H1 (cell line): ENCODE measurements at regions not wholly inside any gene's neighbourhood (a gene's known extent, or its start where the extent isn't known, plus 50 kb on each side); places are given as distances from the start of the nearest gene placed in this dataset.
A peak's percentile ranks its signal among the peaks of the same experiment; 100 is the strongest.

Experiments used
- CTCF ChIA-PET: fragments of 300-600 bp; sonication (Branson Sonifier 250); formaldehyde crosslinking; loops from one replicate; lab custom pipeline; 2021; ENCODE audit not compliant: partially characterized antibody; lab: Charles Lee
- POLR2A ChIA-PET: fragments of 300-600 bp; sonication (Branson Sonifier 250); formaldehyde crosslinking; loops from one replicate; lab custom pipeline; 2021; ENCODE audit warnings: inconsistent platforms; ENCODE audit not compliant: partially characterized antibody; lab: Charles Lee
- DNase-seq, 2 experiments: peaks; one replicate each; pipeline versions ENCODE4 v3.0.0 to v3.0.0-alpha.2; 2010 to 2022; ENCODE audit warnings: low spot score in 2 of 2, low read depth in 1 of 2, mixed read lengths in 1 of 2
- FAIRE-seq: peaks from 2 replicates; lab custom pipeline; 2011; peaks lifted over from hg19 to GRCh38; lab: Jason Lieb, UNC
- H2AFZ ChIP-seq: 2 replicates; pipeline ENCODE4 v1.8.1; 2012; ENCODE audit warnings: low read length, inconsistent platforms
- H2AK5ac ChIP-seq: 2 replicates; pipeline ENCODE4 v1.6.1; 2013; ENCODE audit warnings: low read depth, low read length
- H2BK120ac ChIP-seq: replicated peaks from 2 replicates; pipeline ENCODE3; 2013; ENCODE audit warnings: low read depth, low read length, inconsistent platforms
- H2BK12ac ChIP-seq: 2 replicates; pipeline ENCODE4 v1.6.1; 2013; ENCODE audit warnings: low read depth, low read length
- H2BK15ac ChIP-seq: 2 replicates; pipeline ENCODE4 v1.6.1; 2013; ENCODE audit warnings: low read length
- H2BK20ac ChIP-seq: 2 replicates; pipeline ENCODE4 v1.6.1; 2013; ENCODE audit warnings: low read length
- H2BK5ac ChIP-seq: 2 replicates; pipeline ENCODE4 v1.6.1; 2013; ENCODE audit warnings: low read depth, low read length
- H3K14ac ChIP-seq: 2 replicates; pipeline ENCODE4 v1.6.1; 2013; ENCODE audit warnings: inconsistent platforms; ENCODE audit not compliant: insufficient read length
- H3K18ac ChIP-seq: 2 replicates; pipeline ENCODE4 v1.6.1; 2013; ENCODE audit warnings: low read length; ENCODE audit errors: extremely low read depth
- H3K23ac ChIP-seq: 2 replicates; pipeline ENCODE4 v1.6.1; 2013; ENCODE audit warnings: inconsistent platforms; ENCODE audit not compliant: insufficient read length
- H3K23me2 ChIP-seq: 2 replicates; pipeline ENCODE4 v1.6.1; 2013; ENCODE audit warnings: low read depth, low read length
- H3K27ac ChIP-seq: 2 replicates; pipeline ENCODE4 v1.6.1; 2011; ENCODE audit warnings: low read depth, low read length, inconsistent platforms
- H3K27me3 ChIP-seq, 4 experiments: replicated peaks in 1 of 4; 1 replicate in 1 of 4; 2 replicates in 3 of 4; pipeline versions ENCODE4 v1.6.1 to v1.8.1; 2011 to 2013; ENCODE audit warnings: low read length in 3 of 4, mild to moderate bottlenecking in 3 of 4, inconsistent platforms in 2 of 4, mixed read lengths in 2 of 4, moderate library complexity in 1 of 4; ENCODE audit not compliant: control insufficient read depth in 3 of 4, insufficient read depth in 3 of 4; ENCODE audit errors: extremely low read depth in 1 of 4
- H3K36me3 ChIP-seq, 4 experiments: 2 replicates each; pipeline versions ENCODE4 v1.6.1 to v1.8.1; 2011 to 2013; ENCODE audit warnings: mild to moderate bottlenecking in 4 of 4, low read length in 3 of 4, moderate library complexity in 2 of 4, control low read depth in 1 of 4, inconsistent platforms in 1 of 4; ENCODE audit not compliant: insufficient read depth in 4 of 4, control insufficient read depth in 2 of 4
- H3K4ac ChIP-seq: replicated peaks from 2 replicates; pipeline ENCODE3; 2013; ENCODE audit warnings: low read length, low read depth, mixed read lengths, inconsistent platforms; ENCODE audit not compliant: insufficient read length
- H3K4me1 ChIP-seq, 4 experiments: replicated peaks in 1 of 4; 1 replicate in 1 of 4; 2 replicates in 3 of 4; pipeline versions ENCODE4 v1.6.1 to v1.8.1; 2011 to 2013; ENCODE audit warnings: low read length in 3 of 4, inconsistent platforms in 2 of 4, mixed read lengths in 1 of 4; ENCODE audit not compliant: insufficient read depth in 4 of 4, control insufficient read depth in 3 of 4
- H3K4me2 ChIP-seq, 2 experiments: 2 replicates each; pipeline versions ENCODE4 v1.6.1 to v1.8.1; 2011 to 2013; ENCODE audit warnings: low read depth in 2 of 2, low read length in 2 of 2, control low read depth in 1 of 2, inconsistent platforms in 1 of 2, mild to moderate bottlenecking in 1 of 2; ENCODE audit not compliant: insufficient read depth in 1 of 2
- H3K4me3 ChIP-seq, 4 experiments: fragments of 200-600, 300-600 bp in 1 of 4; sonication (generic), shearing (Covaris generic), sonication (Bioruptor Twin) in 1 of 4; 2 replicates each; pipeline versions ENCODE4 v1.5.1 to v1.8.1; 2011 to 2016; ENCODE audit warnings: low read length in 4 of 4, low read depth in 3 of 4, control low read depth in 2 of 4, inconsistent platforms in 2 of 4, mild to moderate bottlenecking in 2 of 4, mixed read lengths in 1 of 4, moderate library complexity in 1 of 4; ENCODE audit not compliant: insufficient read depth in 2 of 4; ENCODE audit errors: extremely low read depth in 1 of 4
- H3K56ac ChIP-seq: replicated peaks from 2 replicates; pipeline ENCODE3; 2013; ENCODE audit warnings: low read depth, mild to moderate bottlenecking, mixed read lengths, low read length, inconsistent platforms; ENCODE audit not compliant: insufficient read length
- H3K79me1 ChIP-seq: 2 replicates; pipeline ENCODE4 v1.6.1; 2013; ENCODE audit warnings: low read depth, low read length, control low read depth
- H3K79me2 ChIP-seq, 2 experiments: 2 replicates each; pipeline versions ENCODE4 v1.6.1 to v1.8.1; 2012 to 2013; ENCODE audit warnings: low read length in 2 of 2, mild to moderate bottlenecking in 2 of 2, inconsistent platforms in 1 of 2; ENCODE audit not compliant: insufficient read depth in 2 of 2, control insufficient read depth in 1 of 2
- H3K9ac ChIP-seq, 4 experiments: replicated peaks in 1 of 4; 1 replicate in 1 of 4; 2 replicates in 3 of 4; pipeline versions ENCODE4 v1.6.1 to v1.8.1; 2011 to 2013; ENCODE audit warnings: low read depth in 3 of 4, low read length in 3 of 4, control low read depth in 2 of 4, mild to moderate bottlenecking in 2 of 4, moderate library complexity in 2 of 4, inconsistent platforms in 1 of 4; ENCODE audit errors: extremely low read depth in 1 of 4
- H3K9me3 ChIP-seq, 2 experiments: 2 replicates each; pipeline versions ENCODE4 v1.6.1 to v1.8.1; 2012 to 2013; ENCODE audit warnings: mild to moderate bottlenecking in 2 of 2, moderate library complexity in 2 of 2, control low read depth in 1 of 2, inconsistent platforms in 1 of 2, low read depth in 1 of 2, low read length in 1 of 2, mixed read lengths in 1 of 2; ENCODE audit not compliant: insufficient read depth in 2 of 2
- H4K20me1 ChIP-seq, 2 experiments: replicated peaks in 1 of 2; 2 replicates each; pipeline versions ENCODE3 to v1.8.1; 2011 to 2013; ENCODE audit warnings: inconsistent platforms in 2 of 2, low read length in 2 of 2, mild to moderate bottlenecking in 1 of 2; ENCODE audit not compliant: insufficient read depth in 2 of 2, control insufficient read depth in 1 of 2
- H4K5ac ChIP-seq: 2 replicates; pipeline ENCODE4 v1.6.1; 2013; ENCODE audit warnings: low read length, low read depth, mixed read lengths, inconsistent platforms; ENCODE audit not compliant: insufficient read length
- H4K8ac ChIP-seq: 2 replicates; pipeline ENCODE4 v1.8.0; 2013; ENCODE audit warnings: mild to moderate bottlenecking, moderate library complexity, low read length, inconsistent platforms; ENCODE audit not compliant: insufficient read depth; ENCODE audit errors: extremely low read depth
- H4K91ac ChIP-seq: replicated peaks from 2 replicates; pipeline ENCODE3; 2013; ENCODE audit warnings: low read length, mixed read lengths, inconsistent platforms; ENCODE audit not compliant: insufficient read length
- TBP ChIP-seq: IDR thresholded peaks from 2 replicates; pipeline ENCODE4 v1.6.1; 2011; ENCODE audit warnings: low read depth, low read length, improper control_type of control experiment
- whole genome bisulfite sequencing, 2 experiments: shearing (Covaris generic) in 1 of 2; methylation state at CpG; one replicate each; pipeline versions ENCODE4 v1.1.6 to v1.1.7; 2013 to 2015; ENCODE audit warnings: low lambda C conversion rate in 2 of 2, mixed read lengths in 2 of 2, inconsistent platforms in 1 of 2, low coverage in 1 of 2, missing lambda C conversion rate in 1 of 2; ENCODE audit not compliant: insufficient replicate concordance in 2 of 2, insufficient coverage in 1 of 2, insufficient read length in 1 of 2; ENCODE audit errors: extremely low coverage in 1 of 2, missing lambda C conversion rate in 1 of 2; 5-methylcytosine and 5-hydroxymethylcytosine counted together
- TF ChIP-seq, protein P1 (sequence below): IDR thresholded peaks from 2 replicates; pipeline ENCODE4 v1.6.1; 2012; ENCODE audit warnings: low read length, inconsistent platforms

DNA sequence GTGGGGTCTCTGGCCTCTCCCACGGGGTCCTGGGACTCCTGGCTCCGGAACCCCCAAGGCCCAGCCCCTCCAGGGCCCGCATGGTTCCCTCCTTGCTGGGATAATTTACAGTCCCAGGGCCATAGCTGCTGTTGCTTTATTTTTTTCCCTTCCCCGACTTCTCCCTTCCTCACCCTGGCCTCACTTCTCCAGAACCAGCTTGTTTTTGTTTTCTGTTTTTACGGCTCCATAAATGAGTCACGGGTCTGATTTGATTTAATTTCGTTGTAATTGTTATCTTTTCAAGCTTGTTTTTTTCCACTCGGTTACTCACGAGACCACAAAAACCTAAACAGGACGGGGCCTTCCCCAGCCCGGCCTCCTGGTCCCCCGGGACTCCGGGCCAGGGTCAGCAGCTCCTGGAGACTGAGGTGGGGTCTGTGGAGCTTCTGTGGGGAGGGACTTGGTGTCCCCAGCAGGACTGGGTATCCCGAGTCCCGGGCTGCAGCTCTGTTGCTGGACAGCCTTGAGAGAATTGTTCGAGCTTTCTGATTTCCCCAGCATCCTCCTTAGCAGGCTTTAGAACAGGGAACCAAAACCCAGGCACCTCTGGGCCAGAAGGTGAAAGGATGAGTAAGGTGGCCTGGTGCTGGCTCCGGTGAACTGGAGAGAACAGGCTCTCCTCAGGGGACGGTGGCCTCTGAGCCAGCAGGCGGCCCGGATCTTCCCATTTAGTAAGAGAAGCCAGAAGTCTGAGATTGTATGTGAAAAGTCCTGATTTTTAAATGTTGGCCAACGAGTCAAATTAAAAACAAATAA is 94.9 kb downstream of the CEBPB start:
- no peak overlapping the region for H2BK15ac ChIP-seq
- H2BK20ac ChIP-seq = no peak overlapping the region
- H3K14ac ChIP-seq = no peak overlapping the region
- ChIA-PET CTCF (interaction anchor here (0.7 to 7.4 kb wide), 13 partner anchors 9 to 290 kb away, joined by 3 to 61 read pairs (median 4); no protein-coding TSS in a partner anchor), POLR2A (interaction anchor here (1.4 to 2.5 kb wide), 2 partner anchors 11 to 94 kb away, joined by 4 to 7 read pairs; no protein-coding TSS in a partner anchor)
- no peak for DNase-seq
- TF ChIP-seq, protein P1, sequence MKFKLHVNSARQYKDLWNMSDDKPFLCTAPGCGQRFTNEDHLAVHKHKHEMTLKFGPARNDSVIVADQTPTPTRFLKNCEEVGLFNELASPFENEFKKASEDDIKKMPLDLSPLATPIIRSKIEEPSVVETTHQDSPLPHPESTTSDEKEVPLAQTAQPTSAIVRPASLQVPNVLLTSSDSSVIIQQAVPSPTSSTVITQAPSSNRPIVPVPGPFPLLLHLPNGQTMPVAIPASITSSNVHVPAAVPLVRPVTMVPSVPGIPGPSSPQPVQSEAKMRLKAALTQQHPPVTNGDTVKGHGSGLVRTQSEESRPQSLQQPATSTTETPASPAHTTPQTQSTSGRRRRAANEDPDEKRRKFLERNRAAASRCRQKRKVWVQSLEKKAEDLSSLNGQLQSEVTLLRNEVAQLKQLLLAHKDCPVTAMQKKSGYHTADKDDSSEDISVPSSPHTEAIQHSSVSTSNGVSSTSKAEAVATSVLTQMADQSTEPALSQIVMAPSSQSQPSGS = no peak
- no peak for TF ChIP-seq TBP
- H4K91ac ChIP-seq = no peak overlapping the region
- no peak overlapping the region for H2BK12ac ChIP-seq
- no peaks in the 10 kb centered on the region for H3K23me2 ChIP-seq
- H2AK5ac ChIP-seq = no peak overlapping the region
- no peaks in the 10 kb centered on the region for H3K79me1 ChIP-seq
- 91% methylated on average over 21 of the region's 21 CpGs; no CpG with 5 or more reads in 1 of the 2 experiments for WGBS, 2 experiments
- H3K4ac ChIP-seq = no peak overlapping the region
- no peaks in the 10 kb centered on the region for H3K9me3 ChIP-seq
- no peak overlapping the region for H2BK120ac ChIP-seq
- H3K4me3 ChIP-seq = no peak overlapping the region
- H3K27me3 ChIP-seq = no peaks in the 10 kb centered on the region
- 0 out of 2 replicates have a peak overlapping the region, but pooled peaks have one; percentile 82 for H2AFZ ChIP-seq
- no peak overlapping the region for H3K23ac ChIP-seq
- no peaks in the 10 kb centered on the region for H3K36me3 ChIP-seq
- no peak overlapping the region; the same call in 1 of the 2 replicates for H3K18ac ChIP-seq
- peak overlapping the region; percentile 12; the same call in 1 of the 2 replicates for H4K8ac ChIP-seq
- no peak overlapping the region for H3K56ac ChIP-seq
- FAIRE-seq = no peak
- H3K27ac ChIP-seq = no peak overlapping the region
- no peak overlapping the region for H2BK5ac ChIP-seq
- no peaks in the 10 kb centered on the region for H3K79me2 ChIP-seq
- H4K5ac ChIP-seq = no peak overlapping the region
- no peak overlapping the region for H3K9ac ChIP-seq
- H3K4me2 ChIP-seq = no peak overlapping the region
- H4K20me1 ChIP-seq = no peaks in the 10 kb centered on the region
- peaks cover 0 to 6% (median 2%) of the 10 kb centered on the region in 4 experiments; a peak in 2 of 7 replicates for H3K4me1 ChIP-seq
